Body of pancreas (tissue), 4 donors: ENCODE measurements at regions not wholly inside any gene's neighbourhood (a gene's known extent, or its start where the extent isn't known, plus 50 kb on each side); places are given as distances from the start of the nearest gene placed in this dataset.
A peak's percentile ranks its signal among the peaks of the same experiment; 100 is the strongest.

Source experiments
- ATAC-seq: fragments of 150-250 bp; one replicate; pipeline ENCODE4 v1.9.1; 2016
- DNase-seq, 4 donors: peaks; one replicate each; pipeline ENCODE4 v3.0.0-alpha.2; 2019
- H3K27ac ChIP-seq, 4 donors: fragments of 200-600 bp; sonication (generic); 1 replicate in 3 of 4; 2 replicates in 1 of 4; pipeline versions ENCODE4 v1.5.1 to v1.6.1; 2016 to 2019; ENCODE audit warnings: mild to moderate bottlenecking in 1 of 4, mixed read lengths in 1 of 4, moderate library complexity in 1 of 4
- H3K27me3 ChIP-seq, 2 donors: fragments of 200-600 bp; sonication (generic); one replicate each; pipeline ENCODE4 v1.6.0; 2016; ENCODE audit warnings: mild to moderate bottlenecking in 1 of 2
- H3K36me3 ChIP-seq, 2 donors: fragments of 200-600 bp; sonication (generic); replicated peaks in 1 of 2; 2 replicates each; pipeline ENCODE4 v1.5.1; 2016; ENCODE audit warnings: low read depth in 2 of 2; ENCODE audit not compliant: insufficient read depth in 1 of 2
- H3K4me1 ChIP-seq: fragments of 200-600 bp; sonication (generic); one replicate; pipeline ENCODE4 v1.6.0; 2016
- H3K4me3 ChIP-seq, 2 donors: fragments of 200-600 bp; sonication (generic); 1 replicate in 1 of 2; 2 replicates in 1 of 2; pipeline ENCODE4 v1.5.1; 2016 to 2019
- H3K9me3 ChIP-seq, 3 donors: fragments of 200-600 bp; sonication (generic); 1 replicate in 2 of 3; 2 replicates in 1 of 3; pipeline ENCODE4 v1.5.1; 2016
- POLR2A ChIP-seq, 3 donors: fragments of 450-650 bp; IDR thresholded peaks; one replicate each; pipeline ENCODE4 v1.6.1; 2016; ENCODE audit warnings: antibody characterized with exemption in 3 of 3, mild to moderate bottlenecking in 2 of 3
- WGBS, 2 donors: methylation state at CpG; one replicate each; pipeline ENCODE4 v1.1.5; 2017; 5-methylcytosine and 5-hydroxymethylcytosine counted together
- intact Hi-C: fragments of 100-400 bp; cut with DNase I; formaldehyde crosslinking; loops from one replicate; pipeline ENCODE4 v1.15.1; 2023
- TF ChIP-seq, protein P1 (sequence below), 7 experiments: fragments of 450-650 bp in 4 of 7; fragments of 200-600 bp in 3 of 7; sonication (generic) in 3 of 7; IDR thresholded peaks; one replicate each; pipeline ENCODE4 v1.5.1; 2016 to 2019; ENCODE audit warnings: antibody characterized with exemption in 7 of 7

DNA sequence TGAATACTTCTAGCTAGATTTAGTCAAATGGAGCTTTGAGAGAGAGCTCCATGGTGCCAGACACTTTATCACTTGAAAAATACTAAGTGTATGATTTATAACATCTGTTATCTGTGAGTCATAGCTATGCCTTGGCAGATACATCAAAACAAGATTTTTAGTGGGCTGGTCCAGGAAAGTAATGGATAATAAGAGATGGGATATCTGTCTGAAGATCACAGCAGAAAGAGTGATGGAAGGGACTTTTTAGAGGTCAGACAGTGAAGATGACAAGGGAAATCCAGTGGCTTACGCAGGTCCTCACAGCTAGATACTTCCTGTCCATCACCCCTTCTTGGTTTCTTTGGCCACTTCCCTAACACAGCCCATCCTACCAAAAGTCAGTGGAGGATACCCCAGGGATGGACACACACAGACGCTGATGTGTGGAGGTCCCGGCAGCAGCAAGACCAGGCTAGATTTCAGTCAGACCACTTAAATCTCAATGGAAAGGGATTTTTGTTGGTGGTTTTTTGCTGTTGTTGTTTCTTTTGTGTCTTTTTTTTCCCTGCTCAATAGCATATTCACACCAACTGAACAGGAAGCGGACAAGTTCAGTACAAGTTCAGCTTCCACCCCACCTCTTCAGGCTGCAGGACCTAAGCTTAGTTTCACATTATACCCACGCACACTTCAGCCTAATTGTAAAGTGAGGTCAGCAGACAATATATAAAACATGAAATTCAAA lies 209.3 kb downstream of the ALDH8A1 start:
- H3K27ac ChIP-seq, result no peak overlapping the region
- no peaks in the 10 kb centered on the region for H3K4me1 ChIP-seq
- DNase-seq (no peak), ATAC-seq (peak; percentile 38)
- no peaks in the 10 kb centered on the region for H3K27me3 ChIP-seq
- TF ChIP-seq POLR2A (IDR thresholded peaks at IDR 0.05), result no peak
- TF ChIP-seq, protein P1, sequence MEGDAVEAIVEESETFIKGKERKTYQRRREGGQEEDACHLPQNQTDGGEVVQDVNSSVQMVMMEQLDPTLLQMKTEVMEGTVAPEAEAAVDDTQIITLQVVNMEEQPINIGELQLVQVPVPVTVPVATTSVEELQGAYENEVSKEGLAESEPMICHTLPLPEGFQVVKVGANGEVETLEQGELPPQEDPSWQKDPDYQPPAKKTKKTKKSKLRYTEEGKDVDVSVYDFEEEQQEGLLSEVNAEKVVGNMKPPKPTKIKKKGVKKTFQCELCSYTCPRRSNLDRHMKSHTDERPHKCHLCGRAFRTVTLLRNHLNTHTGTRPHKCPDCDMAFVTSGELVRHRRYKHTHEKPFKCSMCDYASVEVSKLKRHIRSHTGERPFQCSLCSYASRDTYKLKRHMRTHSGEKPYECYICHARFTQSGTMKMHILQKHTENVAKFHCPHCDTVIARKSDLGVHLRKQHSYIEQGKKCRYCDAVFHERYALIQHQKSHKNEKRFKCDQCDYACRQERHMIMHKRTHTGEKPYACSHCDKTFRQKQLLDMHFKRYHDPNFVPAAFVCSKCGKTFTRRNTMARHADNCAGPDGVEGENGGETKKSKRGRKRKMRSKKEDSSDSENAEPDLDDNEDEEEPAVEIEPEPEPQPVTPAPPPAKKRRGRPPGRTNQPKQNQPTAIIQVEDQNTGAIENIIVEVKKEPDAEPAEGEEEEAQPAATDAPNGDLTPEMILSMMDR (IDR thresholded peaks at IDR 0.05), result no peak
- WGBS, 2 donors, result 70 to 87% methylated on average over 5 of the region's 5 CpGs
- H3K9me3 ChIP-seq, result no peaks in the 10 kb centered on the region
- no peaks in the 10 kb centered on the region for H3K36me3 ChIP-seq
- intact Hi-C loops, result no loop called here
- H3K4me3 ChIP-seq, result no peak overlapping the region

DNA sequence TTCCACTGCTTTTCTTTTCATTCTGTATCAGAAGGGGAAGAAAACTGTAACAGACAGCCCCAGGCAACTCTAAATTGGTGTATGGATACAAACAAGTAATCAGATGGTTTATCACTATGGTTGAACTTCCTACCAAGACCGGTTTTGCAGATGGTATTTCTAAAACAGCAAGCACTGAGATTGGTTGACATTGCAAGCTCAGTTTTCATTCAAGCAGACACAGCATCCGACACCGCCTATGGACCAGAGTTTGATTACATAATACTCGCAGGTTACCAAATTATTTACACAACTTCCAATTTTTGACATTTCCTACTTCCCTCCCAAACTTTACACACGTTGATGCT lies 209.9 kb downstream of the ALDH8A1 start:
- Histone ChIP-seq H3K36me3 (no peaks in the 10 kb centered on the region), H3K27ac (no peak overlapping the region), H3K4me1 (no peaks in the 10 kb centered on the region), H3K9me3 (no peaks in the 10 kb centered on the region), H3K27me3 (no peaks in the 10 kb centered on the region), H3K4me3 (no peak overlapping the region)
- 48 to 55% methylated on average over 5 of the region's 5 CpGs for WGBS, 2 donors
- DNase-seq, result no peak
- no peak for TF ChIP-seq POLR2A (IDR thresholded peaks at IDR 0.05)
- TF ChIP-seq, protein P1 (IDR thresholded peaks at IDR 0.05), result no peak
- ATAC-seq, result no peak
- intact Hi-C loops, result no loop called here

DNA sequence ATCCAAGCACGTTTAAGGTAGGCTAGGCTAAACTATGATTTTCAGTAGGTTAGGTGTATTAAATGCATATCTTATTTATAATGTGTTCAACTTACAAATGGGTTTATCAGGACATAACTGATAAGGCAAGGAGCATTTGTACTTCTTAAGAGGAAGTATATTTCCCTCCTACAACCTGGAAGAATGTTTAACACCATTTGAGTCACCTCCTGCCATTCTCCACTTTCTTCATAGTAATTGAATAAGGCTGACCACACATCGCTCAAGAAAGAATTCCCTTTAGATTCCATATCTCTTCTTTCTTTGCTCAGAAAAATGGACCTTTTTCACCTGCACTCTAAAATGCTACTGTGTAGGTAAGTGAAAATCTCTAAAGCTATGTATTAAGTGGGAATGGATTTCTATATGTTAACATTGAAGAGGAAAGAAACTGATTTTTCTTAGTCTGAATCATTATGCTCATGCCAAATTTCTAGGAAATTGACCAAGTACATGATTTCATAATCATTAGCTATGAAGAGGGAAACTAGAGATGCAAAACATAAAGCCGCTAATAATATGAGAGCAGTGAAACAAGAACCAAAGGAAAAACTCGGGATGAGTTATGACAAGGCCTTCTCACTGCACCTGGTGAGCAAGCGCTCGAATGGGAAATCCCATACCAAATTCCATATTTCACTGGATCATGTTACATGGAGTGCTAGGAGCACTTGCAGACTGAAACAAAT lies 210.4 kb downstream of the ALDH8A1 start:
- no peak for TF ChIP-seq POLR2A (IDR thresholded peaks at IDR 0.05)
- TF ChIP-seq, protein P1 (IDR thresholded peaks at IDR 0.05), result no peak
- Histone ChIP-seq H3K27me3 (no peaks in the 10 kb centered on the region), H3K27ac (no peak overlapping the region), H3K9me3 (no peaks in the 10 kb centered on the region), H3K36me3 (no peaks in the 10 kb centered on the region), H3K4me3 (no peak overlapping the region), H3K4me1 (no peaks in the 10 kb centered on the region)
- WGBS, 2 donors, result 81 to 85% methylated on average over 6 of the region's 6 CpGs
- intact Hi-C loops, result no loop called here
- no peak for ATAC-seq
- DNase-seq, result no peak

DNA sequence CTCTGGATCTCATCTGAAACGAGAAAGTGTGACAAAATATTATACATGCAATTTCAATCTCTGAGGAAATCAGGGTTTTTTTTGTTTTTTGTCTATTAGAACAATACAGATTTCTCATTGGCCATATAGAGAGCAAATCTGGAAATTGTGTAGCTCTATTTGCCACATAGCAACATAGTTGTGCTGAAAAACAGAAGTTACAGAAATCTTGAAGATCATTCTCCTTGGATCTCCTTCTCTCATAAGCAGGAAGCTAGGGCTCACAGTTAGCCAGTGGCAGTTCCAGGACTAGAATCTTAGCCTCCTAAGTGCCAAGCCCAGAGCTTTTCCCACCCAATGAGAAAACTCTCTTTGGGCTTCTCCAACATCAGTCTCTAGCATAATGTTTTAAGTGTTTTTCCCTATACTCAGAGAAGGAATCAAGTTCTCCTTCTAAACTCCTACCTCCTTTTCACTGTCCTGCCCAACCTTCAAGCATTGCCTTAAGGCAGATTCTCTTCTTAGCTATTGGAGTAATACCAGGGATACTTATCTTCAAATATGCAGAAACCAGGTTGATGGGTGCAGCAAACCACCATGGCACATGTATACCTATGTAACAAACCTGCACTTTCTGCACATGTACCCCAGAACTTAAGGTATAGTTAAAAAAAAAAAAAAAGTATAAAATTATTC lies 211.6 kb downstream of the ALDH8A1 start:
- WGBS, 2 donors, result 52 to 64% methylated on average over 1 of the region's 1 CpG

More for the DNA sequence above, 211.6 kb downstream of the ALDH8A1 start:
- intact Hi-C loops, result no loop called here
- Histone ChIP-seq H3K27me3 (no peaks in the 10 kb centered on the region), H3K4me1 (no peaks in the 10 kb centered on the region), H3K36me3 (no peaks in the 10 kb centered on the region), H3K4me3 (no peak overlapping the region), H3K9me3 (no peaks in the 10 kb centered on the region), H3K27ac (no peak overlapping the region)
- ATAC-seq (no peak), DNase-seq (no peak)
- no peak for TF ChIP-seq POLR2A (IDR thresholded peaks at IDR 0.05)
- TF ChIP-seq, protein P1 (IDR thresholded peaks at IDR 0.05), result no peak
